IMR-90 (cell line): ENCODE measurements at regions not wholly inside any gene's neighbourhood (a gene's known extent, or its start where the extent isn't known, plus 50 kb on each side); places are given as distances from the start of the nearest gene placed in this dataset.
A peak's percentile ranks its signal among the peaks of the same experiment; 100 is the strongest.

ENCODE experiments used
- ATAC-seq: fragments of 200-7000 bp; cut with Tn5 transposase; 2 replicates; pipeline ENCODE4 v1.9.1; 2020; ENCODE audit warnings: low read depth, mild to moderate bottlenecking, moderate library complexity
- BruUV-seq: library from RNA; stranded (reverse); fragments of 400-500 nt; replicated peaks from 2 replicates; lab custom pipeline; 2021; lab: Mats Ljungman, UMichigan
- CTCF ChIA-PET: fragments of 300-600 bp; formaldehyde crosslinking; extraction: SDS; loops from one replicate; lab custom pipeline; 2021; ENCODE audit warnings: antibody characterized with exemption; lab: Yijun Ruan, JAX
- POLR2A ChIA-PET: fragments of 300-600 bp; sonication (Branson Sonifier 250); formaldehyde crosslinking; loops from one replicate; lab custom pipeline; 2022; ENCODE audit warnings: antibody characterized with exemption; ENCODE audit not compliant: unreplicated experiment; lab: Charles Lee
- DNase-seq: peaks from one replicate; pipeline ENCODE4 v3.0.0; 2013
- H2AFZ ChIP-seq: replicated peaks from 2 replicates; pipeline ENCODE3; 2013; ENCODE audit warnings: low read length, mild to moderate bottlenecking; ENCODE audit not compliant: poor library complexity
- H2AK5ac ChIP-seq: 2 replicates; pipeline ENCODE4 v1.6.1; 2013; ENCODE audit warnings: low read depth, low read length, inconsistent platforms
- H2AK9ac ChIP-seq: replicated peaks from 2 replicates; pipeline ENCODE3; 2013; ENCODE audit warnings: mild to moderate bottlenecking, low read depth, low read length, moderate library complexity; ENCODE audit not compliant: poor library complexity
- H2BK120ac ChIP-seq: 2 replicates; pipeline ENCODE4 v1.6.1; 2013; ENCODE audit warnings: low read depth, low read length, inconsistent platforms
- H2BK15ac ChIP-seq: 3 replicates; pipeline ENCODE4 v1.6.1; 2013; ENCODE audit warnings: low read depth, low read length, inconsistent platforms
- H2BK20ac ChIP-seq: 2 replicates; pipeline ENCODE4 v1.6.1; 2013; ENCODE audit warnings: low read depth, mild to moderate bottlenecking, inconsistent platforms, low read length, moderate library complexity
- H2BK5ac ChIP-seq: 2 replicates; pipeline ENCODE4 v1.6.1; 2013; ENCODE audit warnings: mild to moderate bottlenecking, low read depth, low read length, inconsistent platforms; ENCODE audit not compliant: poor library complexity, severe bottlenecking
- H3K14ac ChIP-seq: replicated peaks from 2 replicates; pipeline ENCODE4 v1.6.1; 2013; ENCODE audit warnings: low read depth, low read length, inconsistent platforms
- H3K18ac ChIP-seq: 2 replicates; pipeline ENCODE4 v1.6.1; 2013; ENCODE audit warnings: low read depth, low read length, control low read depth
- H3K23ac ChIP-seq: 2 replicates; pipeline ENCODE4 v1.6.1; 2013; ENCODE audit warnings: low read depth, low read length, inconsistent platforms
- H3K27ac ChIP-seq: 2 replicates; pipeline ENCODE4 v1.5.1; 2013; ENCODE audit warnings: mild to moderate bottlenecking, control low read depth, low read length; ENCODE audit not compliant: insufficient read depth
- H3K27me3 ChIP-seq: 2 replicates; pipeline ENCODE4 v1.6.1; 2013; ENCODE audit warnings: low read length; ENCODE audit not compliant: control insufficient read depth, insufficient read depth
- H3K36me3 ChIP-seq: 2 replicates; pipeline ENCODE4 v1.6.1; 2013; ENCODE audit warnings: low read length, mixed read lengths; ENCODE audit not compliant: control insufficient read depth, insufficient read depth
- H3K4ac ChIP-seq: 2 replicates; pipeline ENCODE4 v1.6.1; 2013; ENCODE audit warnings: low read depth, low read length, inconsistent platforms
- H3K4me1 ChIP-seq: 2 replicates; pipeline ENCODE4 v1.6.1; 2013; ENCODE audit warnings: low read length, mixed read lengths; ENCODE audit not compliant: control insufficient read depth, insufficient read depth
- H3K4me2 ChIP-seq: 2 replicates; pipeline ENCODE4 v1.6.1; 2013; ENCODE audit warnings: low read depth, mild to moderate bottlenecking, control low read depth, low read length, moderate library complexity
- H3K4me3 ChIP-seq: 2 replicates; pipeline ENCODE4 v1.5.1; 2013; ENCODE audit warnings: low read depth, mild to moderate bottlenecking, control low read depth, low read length, moderate library complexity; ENCODE audit not compliant: insufficient read depth
- H3K56ac ChIP-seq: 2 replicates; pipeline ENCODE4 v1.6.1; 2013; ENCODE audit warnings: low read length, inconsistent platforms; ENCODE audit not compliant: insufficient read depth; ENCODE audit errors: extremely low read depth
- H3K79me1 ChIP-seq, 2 experiments: 2 replicates each; pipeline ENCODE4 v1.6.1; 2013; ENCODE audit warnings: low read length in 2 of 2, inconsistent platforms in 1 of 2, low read depth in 1 of 2
- H3K9ac ChIP-seq: 2 replicates; pipeline ENCODE4 v1.6.1; 2013; ENCODE audit warnings: low read depth, low read length, control low read depth
- H3K9me1 ChIP-seq: 2 replicates; pipeline ENCODE4 v1.6.1; 2013; ENCODE audit warnings: low read length, inconsistent platforms; ENCODE audit not compliant: insufficient read depth
- H3K9me3 ChIP-seq: 2 replicates; pipeline ENCODE4 v1.6.1; 2013; ENCODE audit warnings: low read length; ENCODE audit not compliant: control insufficient read depth, insufficient read depth
- H4K20me1 ChIP-seq: 2 replicates; pipeline ENCODE4 v1.6.1; 2013; ENCODE audit warnings: low read length, inconsistent platforms; ENCODE audit not compliant: insufficient read depth
- H4K5ac ChIP-seq: 2 replicates; pipeline ENCODE4 v1.6.1; 2013; ENCODE audit warnings: mild to moderate bottlenecking, low read depth, low read length, control low read depth
- H4K8ac ChIP-seq, 2 experiments: 2 replicates each; pipeline ENCODE4 v1.6.1; 2013; ENCODE audit warnings: low read depth in 2 of 2, low read length in 2 of 2, control low read depth in 1 of 2, inconsistent platforms in 1 of 2
- H4K91ac ChIP-seq: 2 replicates; pipeline ENCODE4 v1.6.1; 2013; ENCODE audit warnings: low read depth, low read length, inconsistent platforms; ENCODE audit not compliant: insufficient read depth
- MXI1 ChIP-seq: IDR thresholded peaks from 2 replicates; pipeline ENCODE4 v1.6.1; 2012; ENCODE audit warnings: low read depth, mild to moderate bottlenecking, low read length, moderate library complexity, borderline replicate concordance
- POLR2A ChIP-seq: IDR thresholded peaks from 2 replicates; pipeline ENCODE4 v1.6.1; 2012; ENCODE audit warnings: mild to moderate bottlenecking, low read depth, low read length
- WGBS, 2 experiments: methylation state at CpG; one replicate each; pipeline versions ENCODE4 v1.1.5 to v1.1.7; 2013; ENCODE audit warnings: missing lambda C conversion rate in 2 of 2; ENCODE audit not compliant: insufficient read length in 1 of 2; ENCODE audit errors: extremely low coverage in 2 of 2; 5-methylcytosine and 5-hydroxymethylcytosine counted together
- dilution Hi-C: fragments of 300-500 bp; cut with HindIII; formaldehyde crosslinking; loops from one replicate; pipeline ENCODE4 v1.14.3; 2018; ENCODE audit warnings: low sequenced_read_pairs; ENCODE audit not compliant: unreplicated experiment
- in situ Hi-C: fragments of 300-500 bp; cut with MboI; formaldehyde crosslinking; loops from 3 replicates; pipeline ENCODE4 v1.14.3; 2019; ENCODE audit warnings: low sequenced_read_pairs, inconsistent platforms, mixed read lengths
- intact Hi-C: fragments of 100-400 bp; cut with micrococcal nuclease; formaldehyde crosslinking; loops from 2 replicates; pipeline ENCODE4 v1.10.0; 2022

GRCh38 chr6:134449781-134450180 lies 131.9 kb upstream of the SGK1 start:
- DNase-seq = peak; percentile 69
- H3K27ac ChIP-seq = no peak overlapping the region
- ATAC-seq = no peak
- no peak overlapping the region for H3K9ac ChIP-seq
- peak overlapping the region; percentile 52; the same call in 1 of the 2 replicates for H2BK120ac ChIP-seq
- H3K18ac ChIP-seq = peak overlapping the region; percentile 31; the same call in 1 of the 2 replicates
- TF ChIP-seq POLR2A = no peak
- no peak for TF ChIP-seq MXI1
- no peaks in the 10 kb centered on the region for H4K20me1 ChIP-seq
- in situ Hi-C loops = no loop called here
- no peak overlapping the region for H3K56ac ChIP-seq
- peak overlapping the region; percentile 64; the same call in 1 of the 2 replicates for H3K14ac ChIP-seq
- H3K9me1 ChIP-seq = peaks cover 11% of the 10 kb centered on the region; the same call in 1 of the 2 replicates
- peak overlapping the region; percentile 47 for H2AFZ ChIP-seq
- no peak overlapping the region; the same call in 1 of the 2 replicates for H3K23ac ChIP-seq
- H3K4ac ChIP-seq = peak overlapping the region; percentile 64
- no TSS peak for BruUV-seq
- H4K5ac ChIP-seq = no peak overlapping the region; the same call in 1 of the 2 replicates
- ChIA-PET CTCF (interaction anchor here (1.1 kb wide), 1 partner anchor 10 kb away, joined by 3 read pairs; no protein-coding TSS in a partner anchor), POLR2A (no interaction called here)
- H2AK5ac ChIP-seq = peak overlapping the region; percentile 42; the same call in 1 of the 2 replicates
- H3K27me3 ChIP-seq = no peaks in the 10 kb centered on the region
- H3K9me3 ChIP-seq = no peaks in the 10 kb centered on the region
- no peaks in the 10 kb centered on the region for H3K36me3 ChIP-seq
- H3K4me1 ChIP-seq = peaks cover 12% of the 10 kb centered on the region
- H2BK5ac ChIP-seq = no peak overlapping the region
- peak overlapping the region; percentile 84; the same call in 2 of the 3 replicates for H2BK15ac ChIP-seq
- H3K4me2 ChIP-seq = no peak overlapping the region
- peak overlapping the region; percentile 16 for H2AK9ac ChIP-seq
- H3K4me3 ChIP-seq = no peak overlapping the region
- peak overlapping the region; percentile 5; the same call in 1 of the 2 replicates for H4K91ac ChIP-seq
- peak overlapping the region; percentile 29 to 44; a peak in 2 of 4 replicates for H4K8ac ChIP-seq
- WGBS, 2 experiments = 67% methylated on average over 1 of the region's 2 CpGs; no CpG with 5 or more reads in 1 of the 2 experiments
- H2BK20ac ChIP-seq = peak overlapping the region; percentile 26; the same call in 1 of the 2 replicates
- dilution Hi-C loops = no loop called here
- H3K79me1 ChIP-seq = no peaks in the 10 kb centered on the region; a peak in 1 of 4 replicates
- intact Hi-C loops = no loop called here
